NCI-H146 treated with DMSO at 0.1 percent for 48 hours (cell line): ENCODE measurements at regions not wholly inside any gene's neighbourhood (a gene's known extent, or its start where the extent isn't known, plus 50 kb on each side); places are given as distances from the start of the nearest gene placed in this dataset.

Experiments used
- DNase-seq: peaks from one replicate; lab custom pipeline; 2025; ENCODE audit not compliant: unreplicated experiment; lab: John Stamatoyannopoulos, UW

DNA sequence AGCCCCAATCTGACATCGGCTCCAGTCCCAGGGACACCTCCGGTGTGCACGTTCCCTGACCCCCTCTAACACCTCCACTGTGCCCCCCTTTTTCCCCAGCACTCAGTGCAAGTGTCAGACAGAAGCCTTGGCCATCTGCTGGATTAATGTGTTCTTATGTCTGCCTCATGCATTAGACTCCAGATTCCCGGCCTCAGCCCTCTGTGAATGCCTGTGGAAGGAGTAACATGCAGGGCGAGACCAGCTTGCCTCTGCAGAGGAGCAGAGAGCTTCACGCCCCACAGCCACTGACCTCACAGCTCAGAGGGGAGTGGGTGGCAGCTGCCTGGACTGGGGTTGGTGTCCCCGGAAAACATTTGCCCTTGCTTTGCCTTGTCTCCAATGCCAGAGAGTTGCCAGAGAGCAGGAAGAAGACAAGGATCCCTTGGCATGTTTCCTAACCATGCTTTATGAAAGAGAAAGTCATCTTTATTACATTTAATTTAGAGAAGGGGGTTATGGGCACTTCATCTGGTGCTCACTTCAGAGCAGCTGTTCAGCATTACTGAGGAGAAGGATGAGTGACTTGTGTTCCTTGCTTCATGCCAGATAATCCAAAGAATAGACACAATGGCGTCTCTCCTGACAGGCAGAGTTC is 91.6 kb upstream of the CXCL12 start:
- DNase-seq = no peak

DNA sequence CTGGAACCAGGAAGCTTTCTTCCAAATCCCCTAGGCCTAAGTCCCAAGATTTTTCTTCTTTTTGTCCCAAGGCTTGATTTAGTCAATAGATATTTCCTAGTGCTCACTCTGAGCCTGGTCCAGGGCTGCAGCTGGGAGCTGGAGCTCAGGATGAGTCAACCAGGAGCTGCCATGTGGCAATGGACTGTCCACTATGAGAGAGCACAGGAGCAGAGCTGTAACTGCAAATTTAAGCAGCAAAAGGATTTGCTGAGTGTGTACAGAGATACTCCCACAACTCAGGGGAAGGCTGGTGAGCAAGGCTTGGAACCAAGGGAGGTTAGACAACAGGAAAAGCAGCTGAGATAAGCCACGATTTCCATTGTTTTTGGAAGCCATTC is 92.1 kb upstream of the CXCL12 start:
- DNase-seq = no peak

DNA sequence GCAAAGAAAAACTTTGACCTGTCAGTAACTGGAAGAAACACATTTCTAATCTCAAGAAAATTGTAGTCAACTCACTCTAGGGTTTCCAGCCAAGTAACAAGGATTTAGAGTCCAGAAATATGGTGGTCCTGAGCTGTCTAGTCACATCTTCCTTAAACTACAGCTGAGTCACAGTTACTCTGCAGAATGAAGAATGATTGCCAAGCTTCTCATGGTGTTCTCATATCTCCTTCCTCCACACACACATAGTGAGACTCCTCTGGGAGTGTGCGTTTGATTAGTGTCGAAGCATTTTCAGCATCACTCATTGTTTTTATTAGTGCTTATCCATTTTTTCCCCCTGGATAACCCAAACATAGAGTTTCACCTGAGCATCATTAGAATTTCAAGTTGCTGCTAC is 93.1 kb upstream of the CXCL12 start:
- DNase-seq = no peak

DNA sequence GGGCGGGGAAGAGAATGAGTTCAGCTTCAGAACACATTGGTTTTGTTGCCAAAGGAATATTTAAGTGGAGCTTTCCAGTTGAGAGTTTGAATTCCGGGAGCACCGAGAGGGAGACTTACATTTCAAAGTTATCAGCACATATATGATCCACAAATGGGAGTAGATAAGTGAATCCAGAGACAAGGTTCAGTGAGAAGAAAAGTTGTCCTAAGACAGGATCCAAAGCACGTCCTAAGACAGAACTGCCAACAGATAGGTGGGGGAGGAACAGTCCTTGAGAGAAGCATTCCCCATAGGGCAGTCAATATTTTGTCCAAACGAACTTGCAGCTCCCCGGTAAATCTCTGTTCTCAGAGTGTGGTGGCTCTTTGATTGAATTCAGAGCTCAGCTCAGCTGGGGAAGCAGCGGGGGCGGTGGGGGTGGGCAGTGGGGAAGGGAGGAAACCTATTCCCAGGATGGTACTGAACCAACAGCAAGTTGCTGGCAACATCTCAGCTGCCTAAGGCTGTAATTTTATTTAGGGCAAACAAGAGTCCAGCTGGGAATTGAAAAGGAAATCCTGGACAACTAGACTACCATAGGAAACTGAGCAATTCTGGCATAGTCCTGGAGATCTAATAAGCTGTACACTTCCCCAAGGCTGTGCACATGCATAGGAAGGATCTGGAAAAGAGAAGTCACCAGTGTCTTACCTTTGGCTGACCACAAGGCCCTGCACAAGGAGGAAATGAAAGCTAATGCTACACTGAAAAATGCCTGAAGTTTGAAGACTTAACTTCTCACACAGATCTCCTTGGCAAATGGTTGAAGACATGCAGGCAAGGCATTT is 94.2 kb upstream of the CXCL12 start:
- no peak for DNase-seq

DNA sequence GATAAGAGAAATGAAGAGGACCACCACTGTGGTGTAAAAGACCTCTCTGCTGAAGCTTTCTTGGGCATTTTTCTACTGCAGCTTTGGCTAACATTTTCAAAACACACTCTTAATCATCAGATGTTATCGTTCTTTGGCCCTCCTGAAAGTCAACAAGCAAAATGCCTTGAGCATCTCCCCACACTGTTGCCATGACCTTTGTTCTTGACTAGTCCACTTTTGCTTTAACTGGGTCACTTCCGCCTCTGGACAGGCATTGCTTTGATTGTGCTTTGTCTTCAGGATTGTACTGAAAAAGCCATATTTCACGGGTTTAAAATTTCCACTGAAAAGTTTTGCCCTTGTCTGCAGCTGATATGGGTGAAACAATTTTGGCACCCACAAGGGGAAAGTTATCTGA is 107.8 kb upstream of the CXCL12 start:
- DNase-seq = no peak

DNA sequence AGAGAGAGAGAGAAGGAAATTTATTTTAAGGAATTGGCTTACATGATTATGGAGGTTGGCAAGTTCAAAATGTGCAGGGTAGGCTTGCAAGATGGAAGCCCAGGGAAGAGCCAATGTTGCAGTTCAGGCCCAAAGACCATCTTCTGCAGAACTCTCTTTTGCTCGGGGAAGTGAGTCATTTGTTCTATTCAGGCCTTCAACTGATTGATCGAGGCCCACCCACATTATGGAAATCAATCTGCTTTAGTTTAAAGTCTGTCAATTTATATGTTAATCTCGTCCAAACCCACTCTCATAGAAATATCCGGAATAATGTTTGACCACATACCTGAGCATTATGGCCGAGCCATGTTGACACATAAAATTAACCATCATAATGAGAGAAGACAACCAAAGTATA is 113.3 kb upstream of the CXCL12 start:
- no peak for DNase-seq

DNA sequence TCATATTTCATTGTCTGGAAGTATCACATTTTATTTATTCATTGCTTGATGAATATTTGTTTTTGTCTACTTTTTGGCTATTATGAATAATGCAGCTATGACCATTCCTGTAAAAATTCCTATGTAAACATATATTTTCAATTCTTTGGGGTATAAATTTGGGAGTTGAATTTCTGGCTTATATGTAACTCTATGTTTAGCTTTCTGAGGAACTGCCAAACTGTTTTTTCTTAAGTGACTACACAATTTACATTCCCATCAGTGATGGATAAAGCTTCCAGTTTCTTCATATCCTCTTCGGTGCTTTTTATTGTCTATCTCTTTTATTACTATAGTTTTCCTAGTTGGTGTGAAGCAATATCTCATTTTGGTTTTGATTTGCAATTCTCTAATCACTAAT is 115.6 kb upstream of the CXCL12 start:
- DNase-seq = no peak

DNA sequence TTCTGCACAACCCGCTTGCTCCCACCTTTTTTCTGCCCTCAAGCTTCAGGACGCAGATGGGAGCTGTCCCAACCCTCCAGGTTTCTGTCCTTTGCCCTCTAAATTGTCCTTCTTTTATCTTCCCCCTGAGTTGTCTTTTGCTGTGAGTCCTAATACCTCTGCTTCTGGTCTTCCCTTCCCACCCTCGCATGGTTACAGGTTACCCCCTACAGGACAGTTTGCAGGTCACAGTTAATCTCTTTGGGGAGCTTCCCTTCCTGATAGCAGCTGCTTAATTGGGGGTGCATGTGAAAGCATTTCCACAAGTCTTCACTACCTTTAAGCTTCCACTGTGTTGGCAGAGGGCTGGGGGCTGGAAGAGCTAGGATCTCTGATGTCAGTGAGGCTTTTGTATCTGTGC is 121.5 kb upstream of the CXCL12 start:
- no peak for DNase-seq

DNA sequence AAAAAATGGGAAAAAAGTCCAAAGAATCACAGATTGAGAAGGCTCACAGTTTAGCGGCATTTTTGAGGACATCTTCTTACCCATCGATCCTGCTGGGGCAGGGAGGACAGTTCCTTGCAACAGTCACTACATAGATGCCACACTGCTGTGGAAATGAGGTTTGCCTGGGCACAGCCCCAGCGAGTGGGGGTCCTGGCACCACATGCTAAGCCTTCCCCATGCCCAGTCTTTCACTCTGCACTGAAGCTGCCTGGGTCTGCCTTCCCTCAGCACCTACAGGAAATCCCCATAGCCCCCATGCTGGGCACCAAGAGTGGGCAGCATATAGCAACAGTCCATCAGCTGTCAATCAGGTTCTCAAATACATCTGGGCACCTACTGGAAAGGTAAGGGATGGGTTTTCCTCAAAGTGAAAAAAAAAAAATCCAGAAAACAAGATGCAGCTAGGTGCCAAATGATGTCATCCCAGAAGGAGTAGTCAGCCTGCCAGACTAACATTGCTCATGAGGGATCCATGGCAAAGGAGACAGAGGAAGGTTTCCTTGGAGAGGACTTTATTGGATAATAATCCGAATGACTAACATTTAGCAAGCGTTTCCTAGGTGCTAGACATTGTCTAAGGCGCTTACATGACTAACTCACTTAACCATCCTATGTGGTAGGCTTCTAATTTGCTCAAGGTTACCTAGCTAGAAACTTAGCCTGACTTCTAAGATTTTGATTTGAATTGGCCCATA is 125.7 kb upstream of the CXCL12 start:
- DNase-seq = no peak

DNA sequence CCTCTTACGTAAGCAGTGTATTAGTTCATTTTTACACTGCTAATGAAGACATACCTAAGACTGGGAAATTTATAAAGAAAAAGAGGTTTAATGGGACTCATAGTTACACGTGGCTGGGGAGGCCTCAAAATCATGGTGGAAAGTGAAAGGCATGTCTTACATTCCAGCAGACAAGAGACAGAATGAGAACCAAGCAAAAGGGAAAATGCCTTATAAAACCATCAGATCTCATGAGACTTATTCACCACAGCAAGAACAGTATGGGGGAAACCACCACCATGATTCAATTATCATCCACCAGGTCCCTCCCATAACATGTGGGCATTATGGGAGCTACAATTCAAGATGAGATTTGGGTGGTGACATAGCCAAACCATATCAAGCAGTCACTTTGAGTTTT is 126.3 kb upstream of the CXCL12 start:
- no peak for DNase-seq

DNA sequence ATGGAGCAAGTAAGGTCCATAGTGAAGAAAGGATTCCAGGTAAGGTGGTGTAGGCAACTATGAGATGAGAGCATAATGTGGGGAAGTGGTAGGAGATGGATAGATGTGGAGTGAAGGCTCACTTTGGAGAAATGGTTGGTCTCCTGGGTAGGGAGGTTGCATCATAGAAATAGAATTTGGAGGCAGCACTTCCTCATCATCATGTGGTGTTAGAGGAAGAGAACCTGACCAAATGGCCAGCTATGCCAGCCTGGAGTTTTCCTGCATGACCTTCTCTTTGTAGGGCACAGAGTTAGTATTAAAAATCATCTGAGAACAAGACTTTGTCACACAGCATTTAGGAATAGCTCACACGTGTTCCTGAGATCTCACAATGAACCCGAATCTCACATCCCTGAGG is 126.7 kb upstream of the CXCL12 start:
- no peak for DNase-seq

DNA sequence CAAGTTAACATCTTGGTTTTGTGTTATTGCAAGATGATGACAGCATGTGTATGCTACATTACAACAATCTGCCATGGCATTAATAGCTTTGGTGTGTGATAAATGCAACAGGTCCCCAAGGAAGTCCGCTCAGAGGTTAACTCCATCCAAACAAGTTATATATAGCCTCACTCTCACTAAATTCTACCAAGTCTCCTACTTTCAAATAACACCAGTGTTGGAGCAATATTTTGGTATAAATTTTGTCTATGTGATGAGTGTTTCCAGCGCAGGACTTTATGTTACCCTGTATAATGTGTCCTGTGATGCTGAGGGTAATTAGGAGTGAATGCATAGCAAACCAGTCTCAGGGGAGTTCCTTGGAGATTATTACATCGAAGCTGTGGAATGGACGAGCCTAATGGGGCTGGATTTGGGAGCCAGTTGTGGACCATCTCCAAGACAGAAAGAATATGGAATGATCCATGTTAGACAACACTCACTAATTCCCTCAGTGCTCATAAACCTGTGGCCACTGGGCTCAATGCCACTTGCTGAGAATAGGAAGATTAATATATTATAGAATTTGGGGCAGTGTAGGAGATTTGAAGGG is 127.6 kb upstream of the CXCL12 start:
- no peak for DNase-seq

DNA sequence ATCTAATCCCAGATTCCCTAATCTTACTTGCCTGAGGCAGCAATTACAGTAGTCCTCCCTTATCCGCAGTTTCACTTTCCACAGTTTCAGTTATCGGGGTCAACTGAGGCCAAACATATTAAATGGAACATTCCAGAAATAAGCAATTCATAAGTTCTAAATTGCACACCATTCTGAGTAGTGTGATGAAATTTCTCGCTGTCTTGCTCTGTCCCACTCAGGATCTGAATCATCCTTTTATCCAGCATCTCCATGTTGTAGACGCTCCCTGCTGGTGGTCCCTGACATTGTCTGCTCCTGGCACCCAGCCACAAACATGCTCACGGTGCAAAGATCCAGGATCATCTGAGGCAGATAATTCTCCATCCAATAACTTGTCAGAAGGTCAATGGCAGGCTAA is 128.7 kb upstream of the CXCL12 start:
- DNase-seq = no peak

DNA sequence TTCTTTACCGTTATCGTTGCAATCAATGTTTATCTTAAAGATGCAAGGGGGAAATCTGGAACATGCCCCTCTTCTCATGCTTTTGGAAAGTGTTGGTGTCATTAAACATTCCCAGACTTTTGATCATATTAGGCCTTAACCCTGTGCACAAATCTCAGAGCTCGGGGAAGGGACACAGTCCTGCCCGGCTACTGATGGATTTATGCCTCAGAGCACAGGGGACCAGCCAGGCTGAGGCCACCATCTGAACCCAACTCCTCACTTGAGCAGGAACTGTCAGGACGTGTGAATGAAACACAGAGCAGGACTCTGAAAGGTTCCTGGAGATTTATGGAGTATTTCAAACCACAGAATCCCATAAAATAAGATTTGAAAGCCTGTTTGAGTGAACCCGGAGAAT is 132.0 kb upstream of the CXCL12 start:
- no peak for DNase-seq

DNA sequence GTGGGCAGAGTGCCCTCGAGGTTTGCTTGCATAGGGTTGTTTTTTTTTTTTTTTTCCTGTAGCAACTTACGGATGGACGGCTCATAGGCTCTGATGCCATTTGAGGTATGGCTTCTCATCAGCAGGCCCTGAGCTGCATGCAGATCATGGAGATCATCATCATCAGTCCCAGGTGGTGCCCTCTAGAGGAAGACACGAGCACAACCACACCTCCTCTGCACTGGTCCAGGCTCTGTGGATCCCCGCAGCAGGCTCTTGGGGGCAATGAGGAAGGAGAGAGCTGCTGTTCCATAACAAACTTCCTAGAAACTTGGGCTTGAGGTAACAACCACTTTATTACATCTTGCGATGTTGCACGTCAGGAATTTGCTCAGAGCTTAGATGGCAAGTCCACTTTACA is 132.7 kb upstream of the CXCL12 start:
- no peak for DNase-seq

DNA sequence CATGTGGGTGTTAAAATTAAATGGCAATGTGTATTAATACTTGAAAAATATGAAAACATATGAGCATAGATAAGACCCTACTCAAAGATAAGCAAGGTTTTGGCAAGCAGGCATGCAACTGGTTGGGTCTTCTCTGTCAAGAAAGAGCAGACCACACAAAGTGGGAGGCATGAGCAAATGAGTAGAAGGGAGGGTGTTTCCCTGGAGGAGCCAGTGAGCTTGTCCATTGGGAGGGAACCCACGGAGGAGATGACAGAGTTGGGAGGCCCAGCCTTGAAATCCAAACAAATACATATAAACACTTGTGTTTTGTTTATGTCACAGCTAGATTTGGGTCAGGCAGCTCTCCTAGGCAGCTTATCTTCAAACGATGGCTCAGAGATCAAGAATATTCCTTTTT is 134.5 kb upstream of the CXCL12 start:
- DNase-seq = no peak

DNA sequence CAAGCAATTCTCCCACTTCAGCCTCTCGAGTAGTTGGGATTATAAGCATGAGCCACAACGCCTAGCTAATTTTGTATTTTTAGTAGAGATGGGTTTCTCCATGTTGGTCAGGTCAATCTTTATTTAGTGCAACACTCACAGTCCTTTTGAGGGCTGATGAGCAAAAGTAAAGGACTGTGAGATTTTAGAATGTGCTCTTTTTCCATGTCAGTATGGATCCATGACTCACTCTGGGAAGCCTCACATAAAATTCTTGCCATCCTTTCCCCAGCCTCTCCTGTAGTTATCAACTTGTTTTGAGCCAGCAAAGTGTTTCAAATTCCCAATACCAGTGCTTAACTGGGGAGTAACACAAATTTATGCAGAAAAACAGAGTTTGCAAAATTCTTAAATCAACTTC is 135.8 kb upstream of the CXCL12 start:
- DNase-seq = no peak

DNA sequence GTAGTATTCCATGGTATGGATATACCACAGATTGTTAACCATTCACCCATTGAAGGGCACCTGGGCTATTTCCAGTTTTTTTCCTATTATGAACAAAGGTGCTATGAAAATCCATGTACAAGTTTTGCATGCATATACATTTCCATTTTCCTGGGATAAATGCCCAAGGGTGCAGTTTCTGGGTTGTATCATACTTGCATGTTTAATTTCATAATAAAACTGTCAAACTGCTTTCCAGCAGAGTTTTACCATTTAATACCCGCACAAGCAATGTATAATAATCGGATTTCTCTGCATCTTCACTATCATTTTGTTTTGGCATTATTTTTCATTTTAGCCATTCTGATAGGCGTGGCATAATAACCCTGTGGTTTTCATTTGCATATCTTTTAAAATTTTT is 154.3 kb upstream of the CXCL12 start:
- DNase-seq = no peak

DNA sequence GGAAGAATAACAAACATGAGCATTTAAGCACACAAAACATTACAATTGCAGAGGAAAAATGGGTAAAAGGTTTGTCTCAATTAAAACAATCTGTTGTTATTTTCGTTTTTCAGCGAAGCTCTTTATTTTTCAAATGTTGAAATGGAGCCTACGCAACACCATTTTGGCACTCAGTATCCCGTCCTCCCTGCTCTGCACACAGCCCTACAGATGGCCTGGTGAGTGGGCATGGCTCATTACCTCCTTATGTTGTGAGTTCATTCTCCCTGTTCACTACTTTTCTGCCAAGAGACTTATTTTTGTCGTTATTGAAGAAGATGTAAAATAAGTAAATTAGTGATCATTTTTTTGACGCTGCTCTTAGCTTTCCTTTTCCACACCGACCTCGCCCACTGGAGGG is 167.8 kb upstream of the CXCL12 start:
- DNase-seq = no peak

DNA sequence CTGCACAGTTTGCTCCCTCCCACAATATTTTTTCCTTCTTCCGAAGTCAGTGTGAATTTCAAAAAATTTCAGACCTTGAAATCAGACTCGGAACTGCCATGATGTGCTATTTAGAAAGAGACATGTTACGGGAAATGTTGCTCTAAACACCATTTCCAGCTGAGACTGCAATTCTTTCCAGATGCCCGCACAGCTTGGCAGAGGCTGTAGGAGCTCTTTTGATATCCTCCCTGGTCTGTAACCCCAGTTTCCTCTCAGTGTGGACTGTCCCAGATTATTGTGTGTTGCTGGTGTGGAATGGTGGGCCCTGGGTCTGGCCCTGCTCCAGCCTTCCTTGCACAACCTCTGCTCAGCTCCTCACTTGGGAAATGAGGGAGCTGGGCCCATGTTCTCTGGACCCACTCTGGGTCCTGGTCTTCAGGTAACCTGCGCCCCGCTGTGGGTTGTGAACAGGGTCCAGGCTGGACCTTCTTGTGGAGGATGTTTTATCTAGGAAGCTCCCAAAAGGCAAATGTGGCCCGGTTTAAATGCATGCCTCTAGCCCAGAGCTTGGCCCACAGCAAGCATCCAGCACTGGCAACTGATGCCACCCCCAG is 172.8 kb upstream of the CXCL12 start:
- no peak for DNase-seq

DNA sequence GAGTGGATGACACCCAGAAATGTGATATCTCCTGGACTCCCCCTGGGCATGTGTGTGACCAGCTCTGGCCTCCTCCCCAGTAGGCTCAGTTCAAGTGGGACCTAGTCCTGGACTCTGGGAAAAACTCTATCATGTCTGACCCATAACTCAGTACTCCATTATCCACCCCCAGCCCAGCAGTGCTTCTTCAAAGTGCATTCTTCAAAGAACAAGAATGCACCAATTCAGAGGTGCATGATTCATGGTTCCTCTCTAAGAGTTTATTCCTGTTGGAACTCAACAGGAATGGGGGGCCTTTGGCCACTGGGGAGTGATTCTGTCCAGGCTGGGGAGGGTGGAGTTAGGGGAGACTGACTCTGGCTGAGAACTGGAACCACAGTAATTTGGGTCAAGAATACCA is 173.6 kb upstream of the CXCL12 start:
- DNase-seq = no peak

DNA sequence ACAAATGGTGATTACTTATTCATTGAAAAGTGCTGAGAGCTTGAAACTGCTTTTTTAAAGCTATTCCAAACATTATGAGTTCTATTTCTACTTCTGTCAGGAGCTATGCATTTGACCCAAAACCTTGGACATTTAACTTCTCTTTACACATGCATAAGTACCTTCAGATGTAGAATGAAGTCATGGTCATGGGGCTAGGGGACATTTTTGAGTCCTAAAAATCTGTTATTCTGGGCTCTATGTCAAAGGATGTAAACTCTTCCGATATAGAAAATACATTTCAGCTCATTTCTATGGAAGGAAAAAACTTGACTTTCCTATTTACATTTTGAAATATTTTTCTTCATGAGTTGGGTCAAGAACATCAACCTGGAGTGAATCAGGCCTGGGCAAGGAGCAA is 179.5 kb upstream of the CXCL12 start:
- DNase-seq = no peak
